ENCODE measurements at regions not wholly inside any gene's neighbourhood (a gene's known extent, or its start where the extent isn't known, plus 50 kb on each side); places are given as distances from the start of the nearest gene placed in this dataset.
"Not testable (repeated sequence)": the region's sequence is repeated elsewhere in the genome, so short reads cannot be mapped to it uniquely, and the experiment has no call there.

DNA sequence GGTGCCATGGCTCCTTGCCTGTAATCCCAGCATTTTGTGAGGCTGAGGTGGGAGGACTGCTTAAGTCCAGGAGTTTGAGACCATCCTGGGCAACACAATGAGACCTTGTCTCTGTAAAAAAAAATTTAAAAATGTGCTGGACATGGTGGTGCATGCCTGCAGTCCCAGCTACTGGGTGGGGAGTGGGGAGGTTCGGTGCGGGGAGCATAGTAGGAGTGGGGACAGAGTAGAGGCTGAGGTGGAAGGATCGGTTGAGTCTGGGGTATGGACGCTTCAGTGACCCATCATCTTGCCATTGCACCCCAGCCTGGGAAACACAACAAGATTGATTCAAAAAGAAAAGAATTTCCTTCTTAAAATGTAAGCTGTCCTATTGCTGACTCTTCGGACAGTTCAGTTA lies 1490.0 kb upstream of the GBE1 start:
- POLR2A ChIA-PET = no interaction called here
- H3K4me3 Mint-ChIP-seq = no peak overlapping the region
- ATAC-seq = no peak
- H3K27me3 Mint-ChIP-seq (ENCODE audit: low read depth) = no peaks in the 10 kb centered on the region
- H3K4me1 Mint-ChIP-seq (ENCODE audit: low read depth) = no peaks in the 10 kb centered on the region
- peaks cover 14% of the 10 kb centered on the region for H3K9me3 Mint-ChIP-seq (ENCODE audit: insufficient read depth)
- H3K27ac Mint-ChIP-seq = no peak overlapping the region
- CTCF ChIA-PET = no interaction called here
- no peak for DNase-seq
- no peaks in the 10 kb centered on the region for H3K36me3 Mint-ChIP-seq (ENCODE audit: low read depth)

- H3K4me1 Mint-ChIP-seq (ENCODE audit: low read depth) = no peaks in the 10 kb centered on the region
- DNase-seq (no peak), ATAC-seq (no peak)
- no peaks in the 10 kb centered on the region for H3K27me3 Mint-ChIP-seq (ENCODE audit: low read depth)
- H3K27ac Mint-ChIP-seq = no peak overlapping the region
- peaks cover 18% of the 10 kb centered on the region for H3K9me3 Mint-ChIP-seq (ENCODE audit: insufficient read depth)
- POLR2A ChIA-PET = no interaction called here
- CTCF ChIA-PET = no interaction called here
- H3K36me3 Mint-ChIP-seq (ENCODE audit: low read depth) = no peaks in the 10 kb centered on the region
- no peak overlapping the region for H3K4me3 Mint-ChIP-seq
These were observed 1489.2 kb upstream of the GBE1 start for GRCh38 chr3:83250613-83251012.

- CTCF ChIA-PET = no interaction called here
- no peak for ATAC-seq
- no peaks in the 10 kb centered on the region for H3K36me3 Mint-ChIP-seq (ENCODE audit: low read depth)
- H3K9me3 Mint-ChIP-seq (ENCODE audit: insufficient read depth) = peaks cover 23% of the 10 kb centered on the region
- DNase-seq = no peak
- H3K27me3 Mint-ChIP-seq (ENCODE audit: low read depth) = no peaks in the 10 kb centered on the region
- POLR2A ChIA-PET = no interaction called here
- H3K4me1 Mint-ChIP-seq (ENCODE audit: low read depth) = no peaks in the 10 kb centered on the region
- no peak overlapping the region for H3K4me3 Mint-ChIP-seq
- no peak overlapping the region for H3K27ac Mint-ChIP-seq
These were observed 1487.0 kb upstream of the GBE1 start for GRCh38 chr3:83248454-83248853.

GRCh38 chr3:83235180-83235814 lies 1473.9 kb upstream of the GBE1 start:
- peaks cover 12% of the 10 kb centered on the region for H3K9me3 Mint-ChIP-seq (ENCODE audit: insufficient read depth)
- no peaks in the 10 kb centered on the region for H3K27me3 Mint-ChIP-seq (ENCODE audit: low read depth)
- DNase-seq (no peak), ATAC-seq (no peak)
- ChIA-PET CTCF (no interaction called here), POLR2A (no interaction called here)
- no peaks in the 10 kb centered on the region for H3K36me3 Mint-ChIP-seq (ENCODE audit: low read depth)
- no peak overlapping the region for H3K27ac Mint-ChIP-seq
- no peaks in the 10 kb centered on the region for H3K4me1 Mint-ChIP-seq (ENCODE audit: low read depth)
- no peak overlapping the region for H3K4me3 Mint-ChIP-seq

GRCh38 chr3:83233715-83234114 lies 1472.3 kb upstream of the GBE1 start:
- CTCF ChIA-PET = no interaction called here
- Mint-ChIP-seq H3K27ac (no peak overlapping the region), H3K9me3 (ENCODE audit: insufficient read depth) (peaks cover 12% of the 10 kb centered on the region), H3K27me3 (ENCODE audit: low read depth) (no peaks in the 10 kb centered on the region), H3K4me3 (no peak overlapping the region), H3K4me1 (ENCODE audit: low read depth) (no peaks in the 10 kb centered on the region), H3K36me3 (ENCODE audit: low read depth) (no peaks in the 10 kb centered on the region)
- POLR2A ChIA-PET = no interaction called here
- DNase-seq = no peak
- ATAC-seq = no peak

DNA sequence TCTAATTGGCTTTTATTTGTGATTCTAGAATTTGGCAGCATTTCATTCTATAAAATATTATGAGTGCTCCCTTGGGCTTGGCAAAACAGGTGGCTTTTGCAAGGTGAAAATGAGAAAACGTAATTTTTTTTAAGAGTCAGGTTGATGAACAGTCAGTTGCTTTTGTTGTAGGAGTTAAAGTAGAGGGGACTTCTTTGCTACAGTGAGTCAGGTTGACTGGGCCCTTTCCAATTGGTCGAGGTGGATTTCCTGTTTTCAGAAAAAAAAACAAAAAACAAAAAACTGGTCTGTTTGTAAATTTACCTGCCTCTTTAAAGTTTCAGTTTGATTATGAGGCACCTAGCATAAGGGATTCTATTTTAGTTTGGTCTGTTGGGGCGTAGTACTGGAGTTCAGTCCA lies 1469.4 kb upstream of the GBE1 start:
- POLR2A ChIA-PET = no interaction called here
- Mint-ChIP-seq H3K4me1 (ENCODE audit: low read depth) (no peaks in the 10 kb centered on the region), H3K9me3 (ENCODE audit: insufficient read depth) (peaks cover 6% of the 10 kb centered on the region), H3K36me3 (ENCODE audit: low read depth) (no peaks in the 10 kb centered on the region), H3K4me3 (no peak overlapping the region), H3K27me3 (ENCODE audit: low read depth) (no peaks in the 10 kb centered on the region), H3K27ac (no peak overlapping the region)
- ATAC-seq (no peak), DNase-seq (no peak)
- CTCF ChIA-PET = no interaction called here

DNA sequence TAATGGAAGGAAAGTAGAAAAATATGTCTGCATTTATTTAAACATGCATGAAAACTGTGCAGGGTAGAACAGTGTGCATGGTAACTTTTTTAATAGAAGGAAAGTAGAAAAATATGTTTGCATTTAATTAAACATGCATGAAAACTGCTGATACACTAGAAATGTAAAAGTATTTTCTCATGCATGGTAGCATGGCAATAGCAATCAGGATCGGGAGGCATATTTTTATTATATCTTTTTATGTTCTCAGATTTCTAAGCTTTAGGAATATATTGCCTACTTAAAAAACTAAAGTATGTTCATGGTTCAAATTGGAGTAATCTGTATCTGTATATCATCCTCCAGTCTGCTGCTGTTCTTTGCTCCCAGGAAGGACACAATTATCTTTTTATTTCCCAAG lies 1468.9 kb upstream of the GBE1 start:
- H3K27ac Mint-ChIP-seq = no peak overlapping the region
- POLR2A ChIA-PET = no interaction called here

GRCh38 chr3:83226751-83227150 lies 1465.3 kb upstream of the GBE1 start:
- ATAC-seq (no peak), DNase-seq (no peak)
- no peak overlapping the region for H3K27ac Mint-ChIP-seq
- no peaks in the 10 kb centered on the region for H3K4me1 Mint-ChIP-seq (ENCODE audit: low read depth)
- POLR2A ChIA-PET = no interaction called here
- CTCF ChIA-PET = no interaction called here
- H3K36me3 Mint-ChIP-seq (ENCODE audit: low read depth) = no peaks in the 10 kb centered on the region
- peaks cover under 1% of the 10 kb centered on the region for H3K9me3 Mint-ChIP-seq (ENCODE audit: insufficient read depth)
- no peaks in the 10 kb centered on the region for H3K27me3 Mint-ChIP-seq (ENCODE audit: low read depth)
- no peak overlapping the region for H3K4me3 Mint-ChIP-seq

More for the DNA sequence above, 1468.9 kb upstream of the GBE1 start:
- CTCF ChIA-PET = no interaction called here
- no peak overlapping the region for H3K4me3 Mint-ChIP-seq
- H3K9me3 Mint-ChIP-seq (ENCODE audit: insufficient read depth) = peaks cover 6% of the 10 kb centered on the region
- no peaks in the 10 kb centered on the region for H3K27me3 Mint-ChIP-seq (ENCODE audit: low read depth)
- no peaks in the 10 kb centered on the region for H3K36me3 Mint-ChIP-seq (ENCODE audit: low read depth)
- no peaks in the 10 kb centered on the region for H3K4me1 Mint-ChIP-seq (ENCODE audit: low read depth)
- DNase-seq = no peak
- no peak for ATAC-seq

GRCh38 chr3:83224101-83224868 lies 1462.8 kb upstream of the GBE1 start:
- ChIA-PET POLR2A (no interaction called here), CTCF (no interaction called here)
- Mint-ChIP-seq H3K27me3 (ENCODE audit: low read depth) (no peaks in the 10 kb centered on the region), H3K4me1 (ENCODE audit: low read depth) (no peaks in the 10 kb centered on the region), H3K9me3 (ENCODE audit: insufficient read depth) (no peaks in the 10 kb centered on the region), H3K27ac (no peak overlapping the region), H3K36me3 (ENCODE audit: low read depth) (no peaks in the 10 kb centered on the region), H3K4me3 (no peak overlapping the region)
- ATAC-seq (no peak), DNase-seq (no peak)

- ATAC-seq = no peak
- Mint-ChIP-seq H3K4me3 (no peak overlapping the region), H3K27me3 (ENCODE audit: low read depth) (no peaks in the 10 kb centered on the region), H3K27ac (no peak overlapping the region), H3K36me3 (ENCODE audit: low read depth) (no peaks in the 10 kb centered on the region), H3K4me1 (ENCODE audit: low read depth) (no peaks in the 10 kb centered on the region), H3K9me3 (ENCODE audit: insufficient read depth) (no peaks in the 10 kb centered on the region)
- DNase-seq = no peak
- CTCF ChIA-PET = no interaction called here
- POLR2A ChIA-PET = no interaction called here
These were observed 1457.1 kb upstream of the GBE1 start for GRCh38 chr3:83218383-83219200.

GRCh38 chr3:83217595-83218118 lies 1456.2 kb upstream of the GBE1 start:
- H3K9me3 Mint-ChIP-seq (ENCODE audit: insufficient read depth); H3K36me3 Mint-ChIP-seq (ENCODE audit: low read depth); H3K4me1 Mint-ChIP-seq (ENCODE audit: low read depth); H3K4me3 Mint-ChIP-seq; CTCF ChIA-PET; ATAC-seq; DNase-seq; POLR2A ChIA-PET; H3K27me3 Mint-ChIP-seq (ENCODE audit: low read depth); H3K27ac Mint-ChIP-seq: not testable (repeated sequence)

- ChIA-PET CTCF (no interaction called here), POLR2A (no interaction called here)
- no peaks in the 10 kb centered on the region for H3K4me1 Mint-ChIP-seq (ENCODE audit: low read depth)
- no peaks in the 10 kb centered on the region for H3K36me3 Mint-ChIP-seq (ENCODE audit: low read depth)
- DNase-seq = no peak
- no peak overlapping the region for H3K27ac Mint-ChIP-seq
- H3K27me3 Mint-ChIP-seq (ENCODE audit: low read depth) = no peaks in the 10 kb centered on the region
- no peak for ATAC-seq
- no peak overlapping the region for H3K4me3 Mint-ChIP-seq
- H3K9me3 Mint-ChIP-seq (ENCODE audit: insufficient read depth) = no peaks in the 10 kb centered on the region
These were observed 1455.6 kb upstream of the GBE1 start for GRCh38 chr3:83216919-83217594.

Data from activated CD8-positive, alpha-beta T cell treated with anti-CD3 and anti-CD28 coated beads, Interleukin-2, amount 10 ng/mL, durations not matched to agents 7 days and 5 days (primary cell).